Effector memory CD8-positive, alpha-beta T cell (primary cell): ENCODE measurements at regions not wholly inside any gene's neighbourhood (a gene's known extent, or its start where the extent isn't known, plus 50 kb on each side); places are given as distances from the start of the nearest gene placed in this dataset.

Source experiments
- ATAC-seq: fragments of 150-1000 bp; cut with Tn5 transposase; replicated peaks from 2 replicates; pipeline ENCODE4 v1.10.0; 2021; ENCODE audit warnings: mild to moderate bottlenecking, moderate library complexity
- DNase-seq, 3 experiments: peaks; one replicate each; pipeline ENCODE4 v3.0.0; 2021
- H3K27ac Mint-ChIP-seq, 2 donors: one replicate each; pipeline ENCODE4 v1.8.0; 2022; ENCODE audit warnings: mild to moderate bottlenecking in 2 of 2, mixed read lengths in 2 of 2, moderate library complexity in 2 of 2
- H3K27me3 Mint-ChIP-seq, 2 donors: one replicate each; pipeline ENCODE4 v1.8.0; 2022; ENCODE audit warnings: mixed read lengths in 2 of 2
- H3K36me3 Mint-ChIP-seq: one replicate; pipeline ENCODE4 v1.8.0; 2022; ENCODE audit warnings: mild to moderate bottlenecking, moderate library complexity, mixed read lengths; ENCODE audit not compliant: insufficient read depth
- H3K4me1 Mint-ChIP-seq, 2 donors: one replicate each; pipeline ENCODE4 v1.8.0; 2022; ENCODE audit warnings: low read depth in 2 of 2, mixed read lengths in 2 of 2
- H3K4me3 Mint-ChIP-seq, 2 donors: one replicate each; pipeline ENCODE4 v1.8.0; 2022; ENCODE audit warnings: mild to moderate bottlenecking in 2 of 2, mixed read lengths in 2 of 2, moderate library complexity in 2 of 2
- H3K9me3 Mint-ChIP-seq, 2 donors: one replicate each; pipeline ENCODE4 v1.8.0; 2022; ENCODE audit warnings: mixed read lengths in 2 of 2

- H3K4me3 Mint-ChIP-seq: no peak overlapping the region
- H3K9me3 Mint-ChIP-seq: peaks cover 0 to 2% of the 10 kb centered on the region in 2 donors
- no peak overlapping the region for H3K27ac Mint-ChIP-seq
- no peaks in the 10 kb centered on the region for H3K36me3 Mint-ChIP-seq
- peaks cover 0 to 3% of the 10 kb centered on the region in 2 donors for H3K4me1 Mint-ChIP-seq
- no peak for ATAC-seq
- peaks cover 6 to 11% of the 10 kb centered on the region in 2 donors for H3K27me3 Mint-ChIP-seq
- no peak for DNase-seq
Measured at GRCh38 chr2:156800781-156801361, 364.7 kb downstream of the GPD2 start.

- peaks cover 3 to 6% of the 10 kb centered on the region in 2 donors for H3K9me3 Mint-ChIP-seq
- ATAC-seq: no peak
- no peaks in the 10 kb centered on the region for H3K36me3 Mint-ChIP-seq
- peaks cover 6 to 11% of the 10 kb centered on the region in 2 donors for H3K27me3 Mint-ChIP-seq
- H3K4me3 Mint-ChIP-seq: no peak overlapping the region
- H3K4me1 Mint-ChIP-seq: peaks cover 0 to 3% of the 10 kb centered on the region in 2 donors
- H3K27ac Mint-ChIP-seq: no peak overlapping the region
- DNase-seq: no peak
Measured at GRCh38 chr2:156803243-156803642, 367.1 kb downstream of the GPD2 start.

DNA sequence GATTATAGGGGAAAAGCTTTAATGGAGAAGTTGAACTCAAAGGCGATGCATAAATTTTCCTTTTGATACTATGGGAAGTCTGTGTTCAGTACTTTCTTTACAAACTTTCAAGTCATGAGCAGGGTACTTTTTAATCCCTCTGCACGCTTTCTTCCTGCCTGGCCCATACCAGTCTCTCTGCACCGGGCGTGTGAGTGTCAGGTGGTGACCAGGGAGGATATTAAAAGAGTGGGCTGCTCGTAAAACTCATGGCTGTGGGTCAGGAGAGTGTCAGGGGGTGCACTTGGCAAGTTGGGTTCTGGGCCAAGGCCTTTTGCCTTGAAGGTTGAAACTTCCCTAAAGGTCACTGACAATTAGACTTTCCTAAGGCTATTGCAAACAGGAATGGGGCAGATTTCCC is 367.8 kb downstream of the GPD2 start:
- Mint-ChIP-seq H3K4me1 (peaks cover 0 to 3% of the 10 kb centered on the region in 2 donors), H3K27me3 (peaks cover 6 to 11% of the 10 kb centered on the region in 2 donors), H3K27ac (no peak overlapping the region), H3K36me3 (no peaks in the 10 kb centered on the region), H3K4me3 (no peak overlapping the region), H3K9me3 (peaks cover 3 to 6% of the 10 kb centered on the region in 2 donors)
- DNase-seq (no peak), ATAC-seq (no peak)

- DNase-seq (no peak), ATAC-seq (no peak)
- H3K4me1 Mint-ChIP-seq: no peaks in the 10 kb centered on the region
- no peaks in the 10 kb centered on the region for H3K27me3 Mint-ChIP-seq
- no peak overlapping the region for H3K4me3 Mint-ChIP-seq
- H3K36me3 Mint-ChIP-seq: no peaks in the 10 kb centered on the region
- H3K27ac Mint-ChIP-seq: no peak overlapping the region
- H3K9me3 Mint-ChIP-seq: peaks cover 2 to 6% of the 10 kb centered on the region in 2 donors
Measured at GRCh38 chr2:156810094-156810493, 373.9 kb downstream of the GPD2 start.

DNA sequence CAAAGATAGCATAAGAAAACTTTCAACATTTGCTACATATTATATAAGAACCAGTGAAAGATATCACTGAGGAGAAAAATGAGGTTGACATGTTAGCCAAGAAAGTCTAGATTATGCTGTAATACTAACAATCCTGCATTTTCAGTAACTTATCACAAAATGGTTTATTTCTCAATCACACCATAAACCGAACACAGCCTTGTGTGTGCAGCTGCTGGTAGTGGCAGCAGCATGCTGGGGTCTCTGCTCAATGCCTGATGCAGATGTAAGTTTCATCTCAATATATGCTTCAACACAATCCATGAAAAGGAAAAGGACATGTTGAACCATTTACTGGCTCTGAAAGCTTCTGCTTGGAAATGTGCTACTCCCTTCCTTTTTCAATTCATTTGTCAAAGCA is 376.3 kb downstream of the GPD2 start:
- no peak for ATAC-seq
- no peaks in the 10 kb centered on the region for H3K27me3 Mint-ChIP-seq

GRCh38 chr2:156817430-156817829 is 381.3 kb downstream of the GPD2 start:
- no peaks in the 10 kb centered on the region for H3K27me3 Mint-ChIP-seq
- no peak overlapping the region for H3K27ac Mint-ChIP-seq
- no peak overlapping the region for H3K4me3 Mint-ChIP-seq
- DNase-seq (no peak), ATAC-seq (no peak)
- no peaks in the 10 kb centered on the region for H3K4me1 Mint-ChIP-seq
- H3K9me3 Mint-ChIP-seq: peaks cover 3 to 6% of the 10 kb centered on the region in 2 donors
- H3K36me3 Mint-ChIP-seq: peaks cover 3% of the 10 kb centered on the region

More for the DNA sequence above, 376.3 kb downstream of the GPD2 start:
- Mint-ChIP-seq H3K9me3 (peaks cover 2 to 6% of the 10 kb centered on the region in 2 donors), H3K36me3 (peaks cover 1% of the 10 kb centered on the region), H3K27ac (no peak overlapping the region), H3K4me3 (no peak overlapping the region), H3K4me1 (no peaks in the 10 kb centered on the region)
- DNase-seq: no peak

DNA sequence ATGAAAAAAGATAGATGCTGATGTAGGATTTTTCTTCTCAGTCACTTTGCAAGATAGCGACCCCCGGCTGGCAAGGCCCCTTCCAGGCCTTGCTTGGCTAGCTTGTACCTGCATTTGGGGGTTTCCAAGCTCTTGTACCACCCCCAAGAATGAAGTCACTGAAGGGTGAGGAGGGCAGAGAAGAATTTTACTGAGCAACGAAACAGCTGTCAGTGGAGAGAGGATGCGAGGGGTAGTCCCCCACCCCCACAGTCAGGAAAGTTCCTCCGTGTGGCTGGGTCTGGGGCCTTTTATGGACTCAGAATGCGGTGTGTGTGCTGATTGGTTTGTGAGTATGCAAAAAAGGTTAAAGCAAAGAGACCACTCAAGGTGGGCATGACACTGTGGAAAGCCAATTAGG is 382.0 kb downstream of the GPD2 start:
- no peak for DNase-seq

GRCh38 chr2:156818944-156819343 is 382.8 kb downstream of the GPD2 start:
- Mint-ChIP-seq H3K36me3 (peaks cover 3% of the 10 kb centered on the region), H3K9me3 (peaks cover 3 to 6% of the 10 kb centered on the region in 2 donors), H3K27ac (no peak overlapping the region), H3K4me1 (no peaks in the 10 kb centered on the region), H3K27me3 (no peaks in the 10 kb centered on the region), H3K4me3 (no peak overlapping the region)
- ATAC-seq: no peak
- no peak for DNase-seq

More for the DNA sequence above, 382.0 kb downstream of the GPD2 start:
- no peaks in the 10 kb centered on the region for H3K4me1 Mint-ChIP-seq
- H3K27ac Mint-ChIP-seq: no peak overlapping the region
- ATAC-seq: no peak
- H3K36me3 Mint-ChIP-seq: peaks cover 3% of the 10 kb centered on the region
- no peaks in the 10 kb centered on the region for H3K27me3 Mint-ChIP-seq
- H3K4me3 Mint-ChIP-seq: no peak overlapping the region
- peaks cover 3 to 6% of the 10 kb centered on the region in 2 donors for H3K9me3 Mint-ChIP-seq

GRCh38 chr2:156826341-156826933 is 390.3 kb downstream of the GPD2 start:
- no peaks in the 10 kb centered on the region for H3K27me3 Mint-ChIP-seq
- no peaks in the 10 kb centered on the region for H3K36me3 Mint-ChIP-seq
- H3K9me3 Mint-ChIP-seq: peaks cover 4 to 10% of the 10 kb centered on the region in 2 donors
- H3K4me1 Mint-ChIP-seq: no peaks in the 10 kb centered on the region
- ATAC-seq (no peak), DNase-seq (no peak)
- H3K4me3 Mint-ChIP-seq: no peak overlapping the region
- no peak overlapping the region for H3K27ac Mint-ChIP-seq

- no peak overlapping the region for H3K4me3 Mint-ChIP-seq
- H3K9me3 Mint-ChIP-seq: peaks cover 0 to 5% of the 10 kb centered on the region in 2 donors
- no peak overlapping the region for H3K27ac Mint-ChIP-seq
- DNase-seq (no peak), ATAC-seq (no peak)
- no peaks in the 10 kb centered on the region for H3K36me3 Mint-ChIP-seq
- no peaks in the 10 kb centered on the region for H3K27me3 Mint-ChIP-seq
- H3K4me1 Mint-ChIP-seq: no peaks in the 10 kb centered on the region
Measured at GRCh38 chr2:156834431-156834830, 398.3 kb downstream of the GPD2 start.

DNA sequence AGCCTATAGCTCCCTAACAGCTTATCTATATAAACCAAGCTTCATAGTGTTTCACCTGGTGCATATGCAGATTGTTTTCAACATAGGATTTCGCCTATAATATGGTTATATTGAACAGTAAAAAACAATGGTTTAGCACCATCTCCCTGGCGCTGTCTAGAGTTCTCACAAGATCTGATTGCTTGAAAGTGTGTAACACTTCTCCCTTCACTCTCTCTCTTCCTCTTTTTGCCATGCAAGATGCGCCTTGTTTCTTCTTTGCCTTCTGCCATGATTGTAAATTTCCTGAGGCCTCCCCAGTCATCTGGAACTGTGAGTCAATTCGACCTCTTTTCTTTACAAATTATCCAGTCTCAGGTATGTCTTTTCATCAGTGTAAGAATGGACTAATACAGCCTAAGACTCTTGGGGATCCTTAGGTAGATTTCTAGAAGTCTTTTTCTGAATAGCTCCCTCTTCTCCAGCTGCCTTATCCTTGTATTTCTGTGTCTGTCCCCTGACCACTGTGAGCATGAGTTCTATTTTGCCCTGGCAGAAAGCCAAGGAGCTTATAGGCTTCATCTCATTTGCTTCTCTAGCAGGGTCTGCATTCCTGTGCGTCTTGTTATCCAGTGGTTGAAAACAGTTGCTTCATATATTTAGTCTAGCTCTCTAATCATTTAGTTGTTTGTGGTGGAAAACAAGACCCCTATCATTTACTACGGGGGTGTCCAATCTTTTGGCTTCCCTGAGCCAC is 401.6 kb downstream of the GPD2 start:
- Mint-ChIP-seq H3K4me3 (no peak overlapping the region), H3K27me3 (no peaks in the 10 kb centered on the region), H3K36me3 (no peaks in the 10 kb centered on the region), H3K27ac (no peak overlapping the region), H3K9me3 (peaks cover 0 to 5% of the 10 kb centered on the region in 2 donors), H3K4me1 (no peaks in the 10 kb centered on the region)
- DNase-seq: no peak
- ATAC-seq: no peak

GRCh38 chr2:156841321-156841720 is 405.1 kb downstream of the GPD2 start:
- peaks cover 0 to 5% of the 10 kb centered on the region in 2 donors for H3K9me3 Mint-ChIP-seq
- no peaks in the 10 kb centered on the region for H3K4me1 Mint-ChIP-seq
- no peaks in the 10 kb centered on the region for H3K27me3 Mint-ChIP-seq
- no peak overlapping the region for H3K4me3 Mint-ChIP-seq
- no peak for ATAC-seq
- peaks cover 3% of the 10 kb centered on the region for H3K36me3 Mint-ChIP-seq
- no peak for DNase-seq
- no peak overlapping the region for H3K27ac Mint-ChIP-seq

DNA sequence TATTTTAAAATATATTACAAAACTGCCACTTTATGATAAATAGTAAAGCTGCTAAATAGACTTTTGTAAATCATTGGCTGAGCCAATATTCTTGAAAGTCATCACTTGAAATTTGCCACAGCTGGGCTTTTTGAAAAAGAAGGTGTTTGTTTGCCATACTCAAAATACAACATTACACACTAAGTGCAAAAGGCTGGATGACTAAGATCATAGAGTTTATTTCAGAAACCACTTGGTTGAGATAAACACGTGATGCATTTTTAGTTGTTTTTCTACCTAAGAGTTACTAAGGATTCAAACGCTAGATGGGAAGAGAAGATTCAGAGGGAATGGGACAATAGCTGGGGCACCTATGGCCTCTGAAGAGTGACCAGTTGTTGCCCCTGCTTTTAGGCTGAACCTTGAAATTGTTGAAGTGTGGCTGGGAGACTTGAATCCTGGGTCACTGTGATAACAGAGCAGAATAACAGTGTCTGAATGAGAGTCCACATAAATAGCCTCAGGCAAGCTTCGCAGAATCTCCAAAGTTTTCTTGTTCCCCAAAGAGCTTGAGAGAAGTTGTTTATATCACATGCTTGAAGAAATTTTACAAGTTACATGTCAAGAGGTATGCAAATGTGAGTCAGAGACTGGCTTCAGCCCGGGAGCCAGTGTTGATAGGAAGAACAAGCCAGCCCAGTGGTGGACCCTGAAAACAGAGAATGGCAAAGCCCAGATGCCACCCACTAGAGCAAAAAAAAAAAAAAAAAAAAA is 409.8 kb downstream of the GPD2 start:
- Mint-ChIP-seq H3K4me1 (no peaks in the 10 kb centered on the region), H3K9me3 (no peaks in the 10 kb centered on the region), H3K27ac (no peak overlapping the region), H3K27me3 (no peaks in the 10 kb centered on the region), H3K36me3 (peaks cover 4% of the 10 kb centered on the region), H3K4me3 (no peak overlapping the region)
- DNase-seq (no peak), ATAC-seq (no peak)
